ENCODE measurements at regions not wholly inside any gene's neighbourhood (a gene's known extent, or its start where the extent isn't known, plus 50 kb on each side); places are given as distances from the start of the nearest gene placed in this dataset.
"Not testable (repeated sequence)": the region's sequence is repeated elsewhere in the genome, so short reads cannot be mapped to it uniquely, and the experiment has no call there.

DNA sequence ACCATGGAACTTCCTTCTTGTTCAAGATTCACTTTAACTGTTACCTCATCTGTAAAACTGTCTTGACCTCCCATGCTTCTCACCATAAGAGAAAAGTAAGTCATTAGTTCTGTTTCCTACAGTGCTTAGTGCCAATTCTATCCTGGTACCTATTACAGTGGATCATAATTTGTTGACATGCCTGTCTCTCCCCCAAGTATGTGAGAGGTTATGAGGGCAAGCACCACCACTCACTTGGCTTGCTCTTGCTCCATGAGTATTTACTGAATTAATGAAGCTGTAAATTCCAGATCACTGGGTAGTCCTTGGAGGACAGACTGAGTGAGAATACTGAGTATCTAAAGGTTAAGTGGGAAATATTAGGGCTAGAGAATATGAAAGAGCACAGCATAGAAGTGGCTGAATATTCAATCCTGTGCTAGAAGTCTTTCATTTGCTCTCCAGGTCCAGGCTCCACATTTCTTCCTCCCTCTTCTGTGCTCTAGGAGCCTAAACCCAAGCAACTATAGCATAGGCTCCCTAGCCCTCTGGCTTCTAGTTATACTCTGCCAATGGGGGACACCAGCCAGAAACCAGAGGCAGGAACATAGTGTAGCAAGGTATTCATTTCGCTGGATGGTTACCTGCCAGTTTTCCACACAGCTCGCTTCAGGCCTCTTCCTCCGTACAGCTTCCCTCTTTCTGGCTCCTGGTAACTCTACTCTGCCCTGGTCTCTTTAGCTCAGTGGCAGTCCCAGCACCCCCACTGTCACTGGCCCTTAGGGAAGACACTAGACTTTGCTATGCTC is 118.2 kb upstream of the SLC5A12 start:
- DNase-seq (ENCODE audit: low read depth), result no peak

DNA sequence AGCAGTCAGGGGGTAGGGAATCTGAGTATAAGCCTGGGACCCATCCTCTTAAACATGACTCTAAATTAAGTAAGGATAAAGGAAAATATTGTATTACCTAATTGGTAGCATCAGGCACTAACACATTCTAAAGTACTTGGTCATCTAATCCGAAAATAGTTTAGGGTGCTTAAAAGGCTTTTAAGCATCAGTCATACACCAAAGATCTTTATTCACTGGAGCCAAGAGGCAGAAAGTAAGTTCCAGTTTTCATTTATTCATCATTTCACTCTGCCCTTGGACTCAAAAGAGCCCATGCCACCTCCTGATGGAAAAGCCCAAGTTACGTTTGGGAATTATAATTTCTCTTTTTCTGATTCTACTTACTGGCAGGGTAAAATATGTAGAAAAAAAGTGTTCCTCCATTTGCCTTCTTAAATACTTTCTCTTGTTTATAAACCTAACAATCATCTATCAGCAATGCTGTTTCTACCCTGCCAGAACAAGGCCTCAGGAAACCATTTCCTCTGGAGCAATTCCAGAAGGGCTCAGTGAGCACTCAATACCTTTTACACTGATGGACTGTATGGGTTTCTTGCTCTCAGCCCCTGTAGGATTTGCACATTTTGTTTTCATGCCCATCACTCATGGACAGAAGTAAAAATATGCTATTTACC is 120.1 kb upstream of the SLC5A12 start:
- DNase-seq (ENCODE audit: low read depth), result peak; percentile 56

DNA sequence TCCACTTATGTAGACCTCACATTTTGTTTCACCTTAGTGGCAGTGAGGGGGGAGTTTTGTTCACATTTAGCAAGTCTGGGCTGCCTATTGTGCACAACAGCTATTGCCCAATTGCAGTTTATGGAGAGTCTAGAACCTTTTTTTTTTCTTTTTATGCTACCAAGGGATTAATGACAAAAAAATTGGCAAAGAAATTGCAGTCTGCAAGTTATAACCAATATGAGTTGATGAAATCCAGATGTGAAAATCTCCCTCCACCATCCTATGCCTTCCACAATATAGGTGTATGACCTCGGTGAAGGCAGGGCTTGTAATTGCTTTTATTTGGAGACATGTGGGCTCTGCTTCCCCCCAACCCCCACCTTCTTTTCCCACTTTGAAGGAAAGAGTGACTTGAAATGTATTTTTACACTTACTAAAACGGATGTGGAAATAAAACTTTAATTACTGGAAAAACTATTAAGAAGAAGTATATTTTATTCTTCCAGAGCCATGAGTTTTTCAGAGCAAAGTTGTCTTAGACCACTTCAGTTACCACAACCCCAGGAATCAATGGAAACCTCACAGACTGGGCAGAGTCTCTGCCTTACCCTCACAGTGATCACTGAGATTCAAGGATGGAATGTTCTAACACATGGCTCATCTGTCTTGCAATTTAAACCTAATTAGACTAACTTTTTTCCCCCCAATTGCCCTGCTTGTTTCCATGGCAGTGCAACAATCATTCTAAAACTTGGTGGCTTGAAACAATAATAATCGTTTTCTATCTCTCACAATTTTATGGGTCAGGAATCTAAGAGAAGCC is 120.8 kb upstream of the SLC5A12 start:
- DNase-seq (ENCODE audit: low read depth), result no peak

DNA sequence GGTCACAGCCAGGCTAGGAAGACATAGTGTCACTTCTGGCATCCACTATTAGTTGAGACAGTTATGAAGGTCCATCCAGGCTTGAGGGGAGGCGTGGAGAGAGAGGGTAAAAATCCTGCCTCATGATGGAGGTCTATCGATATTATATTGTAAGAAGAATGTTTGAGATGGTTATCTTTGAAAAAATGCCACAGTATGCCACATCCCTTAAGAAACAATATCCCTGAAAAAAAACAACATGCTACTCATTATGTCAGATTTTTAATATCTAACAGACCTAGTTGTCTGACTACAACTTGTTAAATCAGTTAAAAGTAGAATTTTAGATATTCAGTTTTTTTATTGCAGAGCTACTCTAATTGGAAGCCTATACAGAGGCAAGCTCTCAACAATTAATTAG is 121.7 kb upstream of the SLC5A12 start:
- no peak for DNase-seq (ENCODE audit: low read depth)

DNA sequence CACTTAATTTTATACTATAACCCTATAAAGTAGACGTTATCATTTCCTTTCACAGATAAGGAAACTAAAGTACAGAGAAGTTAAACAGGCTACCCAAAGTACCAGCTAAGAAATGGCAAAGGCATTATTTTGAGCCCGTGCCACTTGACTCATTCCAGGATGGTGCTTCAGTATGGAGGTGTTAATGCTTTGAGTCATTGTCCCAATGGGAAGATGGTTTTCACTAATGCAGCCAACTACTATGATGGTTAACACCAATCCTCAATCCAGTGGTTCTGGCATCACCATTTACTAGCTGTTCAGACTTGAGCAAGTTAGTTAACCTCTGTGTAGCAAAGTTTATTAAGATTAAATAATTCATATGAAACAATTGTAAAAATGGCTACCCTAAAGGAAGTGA is 123.1 kb upstream of the SLC5A12 start:
- no peak for DNase-seq (ENCODE audit: low read depth)

DNA sequence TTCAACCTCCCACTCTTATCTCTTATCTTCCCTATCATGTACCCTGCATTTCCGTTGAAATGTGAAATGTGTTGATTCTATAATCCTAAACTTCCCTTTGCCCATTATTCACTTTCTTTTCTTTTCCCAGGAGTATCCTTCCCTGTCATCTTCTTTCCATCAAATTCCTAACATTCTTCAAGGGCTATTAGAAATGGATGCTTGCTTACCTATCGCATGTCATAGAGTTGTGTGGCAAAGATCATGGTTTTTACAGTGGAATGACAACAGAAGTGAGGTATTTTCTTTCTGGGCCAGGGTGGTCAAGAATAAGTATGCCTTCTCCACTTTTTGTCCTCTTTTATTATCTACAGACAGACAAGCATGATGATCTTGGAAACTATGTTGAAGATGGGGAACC is 124.4 kb upstream of the SLC5A12 start:
- no peak for DNase-seq (ENCODE audit: low read depth)

DNA sequence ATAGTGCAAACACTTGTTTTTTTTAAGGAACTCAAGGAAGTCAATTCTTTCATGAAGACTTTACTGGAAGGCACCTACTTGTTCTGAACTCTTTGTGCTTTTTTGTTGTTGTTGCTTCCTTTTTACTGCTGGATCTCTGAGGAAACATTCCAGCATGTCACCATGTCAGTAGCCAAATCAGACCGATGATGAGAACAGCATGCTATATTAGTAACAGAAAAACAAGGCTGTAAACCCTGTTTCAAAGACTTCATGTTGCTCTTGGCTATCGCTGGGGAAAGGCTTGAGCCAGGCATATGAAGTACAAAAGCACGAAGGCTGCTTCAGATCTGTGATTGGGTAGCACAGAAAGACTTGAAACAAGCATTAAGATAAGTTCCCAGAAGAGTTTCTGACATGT is 125.6 kb upstream of the SLC5A12 start:
- DNase-seq (ENCODE audit: low read depth), result peak; percentile 72

DNA sequence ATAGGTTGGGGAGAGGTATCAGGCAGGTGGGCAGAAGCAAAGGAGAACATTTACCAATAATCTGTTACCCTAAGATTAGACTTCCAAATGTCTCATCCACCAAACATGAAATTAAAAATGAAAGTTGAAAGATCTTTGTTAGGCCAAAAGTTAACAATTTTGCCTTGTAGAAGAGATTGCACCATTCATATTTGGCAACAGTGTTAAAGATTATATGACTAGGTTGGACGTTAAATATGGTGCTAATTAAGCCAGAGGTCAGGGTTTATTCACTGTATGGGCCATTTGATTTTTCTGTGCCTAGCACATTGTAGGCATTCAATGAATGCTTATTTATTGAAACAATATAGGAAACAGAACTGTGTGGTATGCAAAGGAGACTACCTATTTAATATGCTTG is 126.1 kb upstream of the SLC5A12 start:
- no peak for DNase-seq (ENCODE audit: low read depth)

DNA sequence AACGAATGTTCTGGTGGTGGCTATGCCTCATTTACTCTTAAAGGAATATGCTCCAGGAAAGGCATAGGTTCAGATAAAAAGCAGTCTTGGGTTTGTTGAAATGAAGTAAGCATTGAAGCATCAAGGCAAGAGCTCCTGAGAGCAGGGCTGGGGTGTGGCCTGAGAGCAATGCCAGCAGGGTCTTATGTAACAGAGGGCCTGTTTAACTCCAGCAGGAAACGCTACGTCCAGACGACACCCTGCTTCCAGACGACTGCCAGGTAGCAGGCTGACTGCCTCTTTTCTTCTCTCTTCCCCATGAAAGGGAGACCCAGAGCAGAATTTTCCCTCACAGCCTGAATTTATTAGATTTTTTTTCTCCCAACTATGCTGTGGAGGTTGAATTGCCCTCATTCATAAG is 127.2 kb upstream of the SLC5A12 start:
- no peak for DNase-seq (ENCODE audit: low read depth)

DNA sequence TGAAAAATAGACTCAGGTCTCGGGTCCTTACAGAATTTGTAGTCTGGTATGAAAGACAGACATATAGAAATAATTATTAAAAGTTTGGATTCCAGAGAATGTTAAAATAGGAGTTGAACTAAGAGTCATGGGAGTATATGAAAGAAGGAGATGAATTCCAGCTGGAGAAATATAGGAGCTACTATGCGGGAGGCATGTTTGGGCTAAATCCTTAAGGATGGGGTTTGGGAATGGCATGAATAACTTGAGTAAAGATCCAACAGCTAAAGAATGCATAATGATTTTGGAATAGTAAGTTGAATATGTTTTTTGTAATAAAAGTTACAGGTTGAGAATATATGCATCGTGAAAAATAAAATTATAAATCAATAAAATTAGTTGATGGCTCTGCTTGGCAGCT is 129.4 kb upstream of the SLC5A12 start:
- DNase-seq (ENCODE audit: low read depth), result no peak

DNA sequence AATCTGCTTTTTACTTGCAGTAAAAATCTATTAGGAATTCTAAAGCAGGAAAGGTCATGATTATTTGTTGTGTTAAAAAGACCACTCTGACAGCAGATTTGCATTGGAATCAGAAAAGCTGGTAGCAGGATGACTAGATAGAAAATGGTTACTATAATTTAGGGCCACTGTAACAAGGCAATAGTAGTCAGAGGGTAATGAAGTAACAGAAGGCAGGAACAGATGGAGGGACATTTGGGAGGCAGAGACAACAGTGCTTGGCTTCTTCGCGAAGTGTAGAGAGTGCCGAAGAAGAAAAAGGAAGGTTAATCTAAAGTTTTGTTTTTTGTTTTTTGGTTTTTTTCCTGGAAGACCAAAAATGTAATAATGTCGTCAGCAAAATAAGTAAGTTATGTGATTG is 129.8 kb upstream of the SLC5A12 start:
- DNase-seq (ENCODE audit: low read depth), result no peak

DNA sequence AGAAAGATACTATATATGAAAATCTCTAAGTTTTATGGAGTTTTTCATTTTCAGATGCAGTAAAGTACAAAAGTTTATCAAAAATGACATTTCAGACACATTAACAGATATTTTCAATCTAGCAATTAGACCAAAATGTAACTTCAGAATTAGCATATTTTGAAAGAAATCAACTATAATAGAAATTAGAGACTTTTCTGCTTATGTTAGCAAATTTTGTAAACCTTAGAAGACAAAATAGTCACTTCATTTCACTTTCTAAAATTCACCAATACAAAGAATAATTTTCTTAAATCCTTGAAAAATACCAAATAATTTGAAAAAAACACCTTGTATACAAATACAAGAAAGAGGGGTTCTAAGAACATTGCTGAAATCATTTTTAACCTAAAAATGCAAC is 135.8 kb upstream of the FIBIN start:
- DNase-seq (ENCODE audit: low read depth), result no peak

DNA sequence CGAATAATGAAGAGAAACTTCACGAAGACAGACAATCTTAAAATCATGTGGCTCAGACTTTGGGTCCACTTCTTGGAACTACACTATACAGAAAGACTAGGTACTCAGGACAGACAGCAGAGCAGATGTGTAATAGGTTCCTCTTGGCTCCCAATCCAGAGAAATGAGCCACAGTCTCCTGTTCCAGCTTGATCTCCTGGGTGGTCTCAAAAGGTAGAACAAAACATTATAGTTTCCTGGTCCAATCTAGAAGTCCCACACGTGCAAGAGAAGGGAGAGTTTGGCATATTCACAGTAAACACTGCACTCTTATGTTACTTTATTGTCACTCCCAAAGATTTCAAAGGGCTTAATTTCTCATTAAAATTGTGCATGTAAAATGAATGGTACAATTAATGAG is 134.5 kb upstream of the FIBIN start:
- no peak for DNase-seq (ENCODE audit: low read depth)

DNA sequence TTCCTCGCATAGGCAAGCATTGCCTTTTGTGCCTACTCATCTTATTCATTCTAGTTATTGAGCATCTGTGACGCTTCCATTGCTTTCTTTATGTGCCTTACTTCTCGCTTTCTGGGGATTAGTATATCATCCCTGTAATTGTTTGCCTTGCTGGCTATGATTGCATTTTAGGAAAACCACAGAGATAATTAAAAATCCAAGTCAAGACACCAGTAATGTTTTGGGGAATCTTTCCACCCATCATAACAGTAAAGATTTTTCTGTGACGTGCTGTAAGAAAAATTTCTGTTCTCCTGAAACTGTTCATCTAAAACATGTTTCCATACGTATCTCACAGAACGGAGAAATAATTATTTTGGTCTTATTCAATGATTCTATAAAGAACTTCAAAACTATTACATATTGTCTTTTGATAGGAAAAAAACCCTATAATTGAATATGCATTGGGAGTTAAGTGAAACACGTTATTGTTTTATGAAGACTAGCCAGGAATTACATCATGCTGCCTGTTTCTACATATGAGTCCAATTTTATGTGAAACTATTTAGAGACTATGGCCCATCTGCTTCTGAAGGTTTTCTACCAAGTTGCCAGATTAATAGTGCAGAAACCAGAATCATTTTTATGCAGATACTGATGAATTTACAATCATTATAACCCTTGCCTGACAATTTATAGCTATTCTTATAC is 133.7 kb upstream of the FIBIN start:
- no peak for DNase-seq (ENCODE audit: low read depth)

DNA sequence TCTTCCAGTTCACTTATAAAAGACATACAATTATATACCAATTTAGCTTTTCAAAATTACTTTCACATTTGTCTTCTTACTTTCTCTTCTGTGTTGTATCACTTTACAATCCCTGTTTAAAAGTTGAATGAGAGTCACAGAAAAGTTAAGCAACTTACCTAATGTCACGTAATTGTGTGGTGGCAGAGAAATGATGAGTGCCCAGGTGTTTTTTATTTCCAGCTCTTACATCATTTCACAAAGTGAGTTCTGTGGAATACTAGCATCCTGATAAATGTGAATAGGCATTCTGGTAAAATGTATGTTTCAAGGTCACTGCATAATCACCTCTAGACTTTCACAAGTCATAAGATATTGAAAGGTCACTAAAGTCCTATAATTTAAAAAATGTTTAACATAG is 133.0 kb upstream of the FIBIN start:
- DNase-seq (ENCODE audit: low read depth), result no peak

DNA sequence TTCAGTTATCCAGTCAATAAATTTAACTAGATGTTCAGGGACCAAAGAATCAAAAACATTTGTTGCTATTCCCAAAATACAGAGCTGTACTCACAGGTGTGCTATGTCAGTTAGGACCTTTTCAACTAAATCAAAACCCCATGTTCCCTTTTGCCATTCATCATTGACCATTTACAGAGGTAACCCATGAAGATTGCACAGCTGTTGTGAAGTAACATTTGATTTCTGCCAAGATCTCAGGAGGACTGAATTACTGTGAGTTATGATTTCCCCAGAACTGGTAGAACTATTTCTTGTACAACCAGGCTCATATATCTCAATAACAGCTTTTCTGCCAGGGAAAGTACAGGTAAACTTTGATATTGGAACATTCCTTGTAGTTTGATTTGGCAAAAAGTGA is 131.1 kb upstream of the FIBIN start:
- DNase-seq (ENCODE audit: low read depth), result no peak

DNA sequence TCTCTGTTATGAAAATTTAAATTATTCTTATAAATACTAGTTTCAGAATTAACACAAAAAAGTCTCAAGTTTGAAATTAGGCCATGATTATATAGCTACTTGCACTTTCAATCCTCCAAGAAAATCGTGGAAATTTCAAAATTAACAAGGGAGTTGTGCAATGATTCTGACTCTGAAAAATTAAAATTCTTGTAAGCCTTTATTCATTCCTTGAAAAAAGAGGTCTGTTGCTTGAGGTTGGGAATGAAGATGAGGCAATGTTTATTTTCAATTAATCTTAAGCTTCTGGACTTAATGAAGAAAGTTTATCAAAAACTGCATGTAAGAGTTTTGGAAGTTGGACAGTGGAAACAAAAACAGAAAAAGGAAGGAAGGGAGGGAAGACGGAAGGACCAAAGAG is 128.2 kb upstream of the FIBIN start:
- no peak for DNase-seq (ENCODE audit: low read depth)

DNA sequence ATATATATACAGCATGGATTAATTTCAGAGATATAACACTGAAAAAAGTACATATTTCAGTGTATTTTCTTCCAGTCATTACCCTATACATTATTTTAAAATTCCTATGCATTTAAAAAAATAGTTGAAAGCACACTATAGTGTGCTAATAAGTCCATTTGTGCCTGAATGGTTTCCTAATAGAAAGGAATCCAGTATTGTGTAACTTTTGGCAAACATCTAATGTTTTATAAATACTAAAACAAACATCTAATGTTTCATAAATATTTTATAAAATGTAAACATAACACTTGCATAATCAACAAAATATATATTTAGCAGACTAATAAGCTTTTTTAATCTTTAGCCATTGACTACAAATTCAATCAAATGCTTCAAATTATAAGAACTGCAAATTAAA is 126.6 kb upstream of the FIBIN start:
- DNase-seq (ENCODE audit: low read depth), result no peak

DNA sequence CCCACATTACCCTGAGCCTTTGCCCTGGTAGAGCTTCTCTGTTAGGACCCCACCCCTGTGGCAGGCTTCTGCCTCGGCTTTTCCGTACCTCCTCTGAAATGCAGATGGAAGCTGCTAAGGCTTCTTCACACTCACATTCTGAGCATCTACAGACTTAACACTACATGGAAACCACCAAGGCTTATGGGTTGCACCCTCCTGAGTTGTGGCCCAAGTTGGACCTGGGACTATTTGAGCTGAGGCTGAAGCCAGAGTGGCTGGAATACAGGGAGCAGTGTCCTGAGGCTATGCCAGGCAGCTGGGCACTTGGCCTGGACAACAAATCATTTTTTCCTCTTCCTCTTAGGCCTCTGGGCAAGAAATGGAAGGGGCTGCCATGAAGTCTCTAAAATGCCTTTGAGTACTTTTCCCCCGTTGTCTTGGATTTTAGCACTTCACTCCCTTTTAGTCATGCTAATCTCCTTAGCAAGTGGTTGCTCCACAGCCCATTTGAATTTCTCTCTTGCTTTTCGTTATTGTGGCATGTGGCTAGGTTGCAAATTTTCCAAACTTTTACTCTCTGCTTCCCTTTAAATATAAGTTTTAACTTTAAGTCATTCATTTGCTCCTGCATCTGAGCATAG is 114.8 kb upstream of the FIBIN start:
- DNase-seq (ENCODE audit: low read depth), result no peak

DNA sequence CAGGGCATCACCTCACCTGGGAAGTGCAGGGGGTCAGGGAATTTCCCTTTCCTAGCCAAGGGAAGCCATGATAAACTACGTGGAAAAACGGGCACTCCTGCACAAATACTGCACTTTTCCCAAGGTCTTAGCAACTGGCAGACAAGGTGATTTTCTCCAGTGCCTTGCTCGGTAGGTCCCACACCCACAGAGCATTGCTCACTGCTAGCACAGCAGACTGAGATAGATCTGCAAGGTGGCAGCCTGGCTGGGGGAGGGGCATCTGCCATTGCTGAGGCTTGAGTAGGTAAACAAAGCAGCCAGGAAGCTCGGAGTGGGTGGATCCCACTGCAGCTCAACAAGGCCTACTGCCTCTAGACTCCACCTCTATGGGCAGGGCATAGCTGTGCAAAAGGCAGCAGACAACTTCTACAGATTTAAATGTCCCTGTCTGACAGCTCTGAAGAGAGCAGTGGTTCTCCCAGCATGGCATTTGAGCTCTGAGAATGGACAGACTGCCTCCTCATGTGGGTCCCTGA is 111.5 kb upstream of the FIBIN start:
- DNase-seq (ENCODE audit: low read depth), result not testable (repeated sequence)

DNA sequence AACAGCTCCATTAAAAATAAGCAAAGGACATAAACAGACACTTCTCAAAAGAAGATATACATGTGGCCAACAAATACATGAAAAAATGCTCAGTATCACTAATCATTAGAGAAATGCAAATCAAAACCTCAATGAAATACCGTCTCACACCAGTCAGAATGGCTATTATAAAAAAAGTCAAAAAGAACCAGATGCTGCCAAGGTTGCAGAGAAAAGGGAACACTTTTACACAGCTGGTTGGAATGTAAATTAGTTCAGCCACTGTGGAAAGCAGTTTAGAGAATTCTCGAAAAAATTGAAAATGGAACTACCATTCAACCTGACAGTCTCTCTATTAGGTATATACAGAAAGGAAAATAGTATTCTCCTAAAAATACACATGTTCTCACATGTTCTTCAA is 102.4 kb upstream of the FIBIN start:
- no peak for DNase-seq (ENCODE audit: low read depth)

DNA sequence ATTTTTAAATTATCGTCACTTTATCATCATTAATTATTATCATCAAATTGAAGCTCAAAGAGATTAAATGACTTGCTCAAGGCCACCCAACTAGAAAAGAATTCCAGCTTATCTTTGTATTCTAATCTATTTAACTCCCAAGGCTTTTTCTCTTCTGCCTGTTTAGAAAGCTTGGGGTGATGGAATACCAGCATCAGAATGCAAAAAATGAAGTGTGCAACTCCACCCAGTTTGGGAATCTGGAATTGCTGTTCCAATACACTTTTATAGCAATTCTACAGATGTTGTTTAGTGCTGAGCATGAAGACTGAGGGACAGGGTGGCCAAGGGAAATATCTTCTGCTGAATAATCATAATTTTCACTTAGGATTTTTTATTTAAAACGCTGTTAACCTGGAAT is 97.2 kb upstream of the FIBIN start:
- no peak for DNase-seq (ENCODE audit: low read depth)

Data from stromal cell of bone marrow (primary cell).